ENCODE measurements at regions not wholly inside any gene's neighbourhood (a gene's known extent, or its start where the extent isn't known, plus 50 kb on each side); places are given as distances from the start of the nearest gene placed in this dataset.

DNA sequence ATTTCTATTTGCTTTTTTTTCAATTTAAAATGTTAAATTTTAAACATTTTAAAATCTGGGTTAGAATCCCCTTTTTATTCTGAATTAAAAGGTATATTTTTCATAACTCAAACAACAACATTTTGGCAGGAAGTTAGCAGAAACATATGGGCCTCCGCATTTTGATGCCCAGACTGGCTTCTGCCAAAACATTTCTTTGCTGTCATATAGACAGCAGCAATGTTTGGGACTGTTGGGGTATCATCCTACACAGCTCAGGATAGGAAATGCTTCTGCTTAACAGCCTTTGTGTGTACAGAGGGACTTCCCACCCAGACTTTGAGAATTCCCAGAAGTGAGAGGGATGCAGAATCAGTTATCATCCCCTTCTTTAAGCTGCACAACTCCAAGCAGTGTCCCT is 155.4 kb upstream of the PARD3B start:
- H3K36me3 ChIP-seq (replicated peaks; ENCODE audit: insufficient read depth, low read depth) = no peaks in the 10 kb centered on the region
- no peak overlapping the region for H3K4me2 ChIP-seq
- no peaks in the 10 kb centered on the region for H3K79me2 ChIP-seq
- no peaks in the 10 kb centered on the region for H3K9me2 ChIP-seq (replicated peaks; ENCODE audit: insufficient read depth)
- H4K20me1 ChIP-seq (ENCODE audit: insufficient read depth, poor library complexity, severe bottlenecking) = no peaks in the 10 kb centered on the region
- H3K9me3 ChIP-seq (ENCODE audit: low read depth) = no peaks in the 10 kb centered on the region
- 100% methylated on average over 1 of the region's 1 CpG for WGBS (ENCODE audit: low lambda C conversion rate, missing lambda C conversion rate)
- no peak overlapping the region for H3K27ac ChIP-seq
- DNase-seq (ENCODE audit: low spot score) = no peak
- TF ChIP-seq EZH2phosphoT487 (IDR thresholded peaks at IDR 0.05; ENCODE audit: low read depth, severe bottlenecking, unreplicated experiment) = no peak
- no peak for TF ChIP-seq EZH2 (IDR thresholded peaks at IDR 0.05; ENCODE audit: borderline replicate concordance)
- TF ChIP-seq, protein P1, sequence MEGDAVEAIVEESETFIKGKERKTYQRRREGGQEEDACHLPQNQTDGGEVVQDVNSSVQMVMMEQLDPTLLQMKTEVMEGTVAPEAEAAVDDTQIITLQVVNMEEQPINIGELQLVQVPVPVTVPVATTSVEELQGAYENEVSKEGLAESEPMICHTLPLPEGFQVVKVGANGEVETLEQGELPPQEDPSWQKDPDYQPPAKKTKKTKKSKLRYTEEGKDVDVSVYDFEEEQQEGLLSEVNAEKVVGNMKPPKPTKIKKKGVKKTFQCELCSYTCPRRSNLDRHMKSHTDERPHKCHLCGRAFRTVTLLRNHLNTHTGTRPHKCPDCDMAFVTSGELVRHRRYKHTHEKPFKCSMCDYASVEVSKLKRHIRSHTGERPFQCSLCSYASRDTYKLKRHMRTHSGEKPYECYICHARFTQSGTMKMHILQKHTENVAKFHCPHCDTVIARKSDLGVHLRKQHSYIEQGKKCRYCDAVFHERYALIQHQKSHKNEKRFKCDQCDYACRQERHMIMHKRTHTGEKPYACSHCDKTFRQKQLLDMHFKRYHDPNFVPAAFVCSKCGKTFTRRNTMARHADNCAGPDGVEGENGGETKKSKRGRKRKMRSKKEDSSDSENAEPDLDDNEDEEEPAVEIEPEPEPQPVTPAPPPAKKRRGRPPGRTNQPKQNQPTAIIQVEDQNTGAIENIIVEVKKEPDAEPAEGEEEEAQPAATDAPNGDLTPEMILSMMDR (IDR thresholded peaks at IDR 0.05; ENCODE audit: poor library complexity) = no peak
- no peaks in the 10 kb centered on the region for H3K4me1 ChIP-seq (ENCODE audit: insufficient read depth)
- H3K4me3 ChIP-seq = no peak overlapping the region
- no peak overlapping the region for H2AFZ ChIP-seq
- no peaks in the 10 kb centered on the region for H3K27me3 ChIP-seq

DNA sequence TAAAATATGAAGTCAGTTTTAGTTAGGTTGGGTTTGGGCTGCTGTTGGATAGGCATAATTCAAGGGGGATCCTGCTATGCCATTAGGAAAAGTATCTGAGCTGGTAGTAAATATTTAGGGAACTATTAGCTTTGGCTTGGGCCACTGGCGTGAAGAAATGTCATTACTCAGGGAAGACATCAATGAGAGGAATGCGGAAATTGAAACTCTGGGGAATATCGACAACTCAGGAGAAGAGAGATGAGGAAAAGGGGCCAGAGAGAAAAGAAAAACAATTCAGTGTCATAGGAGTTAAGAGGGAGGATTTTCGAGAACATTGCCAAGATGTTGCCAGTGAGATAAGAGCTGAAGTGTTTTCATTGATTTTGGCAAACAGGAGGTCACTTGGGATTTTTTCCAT is 149.7 kb upstream of the PARD3B start:
- no peaks in the 10 kb centered on the region for H3K4me1 ChIP-seq (ENCODE audit: insufficient read depth)

DNA sequence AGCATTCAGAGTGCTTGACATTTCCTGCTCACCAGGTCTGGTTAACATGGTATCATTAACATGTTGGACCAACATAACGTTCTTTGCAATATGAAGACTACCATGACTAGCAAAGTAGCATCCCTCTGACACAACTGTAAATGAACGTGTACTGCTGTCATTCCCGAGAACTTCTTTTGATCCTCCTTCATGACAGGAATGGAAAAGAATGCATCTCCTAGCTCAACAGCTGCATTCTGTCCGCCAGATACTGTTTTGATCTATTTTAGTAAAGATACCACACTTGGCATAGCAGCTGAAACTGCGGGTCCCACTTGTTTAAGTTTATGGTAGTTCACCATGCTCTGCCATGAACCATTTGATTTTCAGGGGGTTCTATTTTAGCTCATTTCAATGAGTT is 144.2 kb upstream of the PARD3B start:
- H3K36me3 ChIP-seq (replicated peaks; ENCODE audit: insufficient read depth, low read depth) = no peaks in the 10 kb centered on the region
- H3K27me3 ChIP-seq = no peaks in the 10 kb centered on the region
- no peak overlapping the region for H2AFZ ChIP-seq
- WGBS (ENCODE audit: low lambda C conversion rate, missing lambda C conversion rate) = 76% methylated on average over 5 of the region's 5 CpGs
- DNase-seq (ENCODE audit: low spot score) = no peak
- no peaks in the 10 kb centered on the region for H3K79me2 ChIP-seq
- no peak overlapping the region for H3K4me2 ChIP-seq
- no peaks in the 10 kb centered on the region for H3K4me1 ChIP-seq (ENCODE audit: insufficient read depth)
- no peak overlapping the region for H3K27ac ChIP-seq
- TF ChIP-seq EZH2 (IDR thresholded peaks at IDR 0.05; ENCODE audit: borderline replicate concordance) (no peak), EZH2phosphoT487 (IDR thresholded peaks at IDR 0.05; ENCODE audit: low read depth, severe bottlenecking, unreplicated experiment) (no peak)
- TF ChIP-seq, protein P1 (IDR thresholded peaks at IDR 0.05; ENCODE audit: poor library complexity) = no peak
- H3K4me3 ChIP-seq = no peak overlapping the region
- H4K20me1 ChIP-seq (ENCODE audit: insufficient read depth, poor library complexity, severe bottlenecking) = no peaks in the 10 kb centered on the region
- H3K9me2 ChIP-seq (replicated peaks; ENCODE audit: insufficient read depth) = no peaks in the 10 kb centered on the region
- no peaks in the 10 kb centered on the region for H3K9me3 ChIP-seq (ENCODE audit: low read depth)

More for the DNA sequence above, 149.7 kb upstream of the PARD3B start:
- WGBS (ENCODE audit: low lambda C conversion rate, missing lambda C conversion rate) = 90% methylated on average over 4 of the region's 4 CpGs
- Histone ChIP-seq H3K9me3 (ENCODE audit: low read depth) (no peaks in the 10 kb centered on the region), H3K4me2 (no peak overlapping the region), H3K36me3 (replicated peaks; ENCODE audit: insufficient read depth, low read depth) (no peaks in the 10 kb centered on the region), H3K4me3 (no peak overlapping the region), H3K27ac (no peak overlapping the region), H3K79me2 (no peaks in the 10 kb centered on the region), H4K20me1 (ENCODE audit: insufficient read depth, poor library complexity, severe bottlenecking) (no peaks in the 10 kb centered on the region), H3K27me3 (no peaks in the 10 kb centered on the region), H3K9me2 (replicated peaks; ENCODE audit: insufficient read depth) (no peaks in the 10 kb centered on the region), H2AFZ (no peak overlapping the region)
- TF ChIP-seq EZH2 (IDR thresholded peaks at IDR 0.05; ENCODE audit: borderline replicate concordance) = no peak
- no peak for TF ChIP-seq EZH2phosphoT487 (IDR thresholded peaks at IDR 0.05; ENCODE audit: low read depth, severe bottlenecking, unreplicated experiment)
- TF ChIP-seq, protein P1 (IDR thresholded peaks at IDR 0.05; ENCODE audit: poor library complexity) = no peak
- DNase-seq (ENCODE audit: low spot score) = no peak
